Peyer's patch (tissue), 4 donors: ENCODE measurements at regions not wholly inside any gene's neighbourhood (a gene's known extent, or its start where the extent isn't known, plus 50 kb on each side); places are given as distances from the start of the nearest gene placed in this dataset.

Source experiments
- POLR2A ChIP-seq, 2 donors: fragments of 450-650 bp; IDR thresholded peaks; one replicate each; pipeline ENCODE4 v1.5.1; 2017; ENCODE audit warnings: antibody characterized with exemption in 2 of 2, mild to moderate bottlenecking in 2 of 2, moderate library complexity in 2 of 2
- TF ChIP-seq, protein P1 (sequence below), 6 experiments: fragments of 450-650 bp in 4 of 6; fragments of 200-600 bp in 2 of 6; sonication (generic) in 1 of 6; IDR thresholded peaks; one replicate each; pipeline ENCODE4 v1.5.1; 2017 to 2019; ENCODE audit warnings: antibody characterized with exemption in 6 of 6, mild to moderate bottlenecking in 3 of 6, moderate library complexity in 1 of 6

- TF ChIP-seq, protein P1, sequence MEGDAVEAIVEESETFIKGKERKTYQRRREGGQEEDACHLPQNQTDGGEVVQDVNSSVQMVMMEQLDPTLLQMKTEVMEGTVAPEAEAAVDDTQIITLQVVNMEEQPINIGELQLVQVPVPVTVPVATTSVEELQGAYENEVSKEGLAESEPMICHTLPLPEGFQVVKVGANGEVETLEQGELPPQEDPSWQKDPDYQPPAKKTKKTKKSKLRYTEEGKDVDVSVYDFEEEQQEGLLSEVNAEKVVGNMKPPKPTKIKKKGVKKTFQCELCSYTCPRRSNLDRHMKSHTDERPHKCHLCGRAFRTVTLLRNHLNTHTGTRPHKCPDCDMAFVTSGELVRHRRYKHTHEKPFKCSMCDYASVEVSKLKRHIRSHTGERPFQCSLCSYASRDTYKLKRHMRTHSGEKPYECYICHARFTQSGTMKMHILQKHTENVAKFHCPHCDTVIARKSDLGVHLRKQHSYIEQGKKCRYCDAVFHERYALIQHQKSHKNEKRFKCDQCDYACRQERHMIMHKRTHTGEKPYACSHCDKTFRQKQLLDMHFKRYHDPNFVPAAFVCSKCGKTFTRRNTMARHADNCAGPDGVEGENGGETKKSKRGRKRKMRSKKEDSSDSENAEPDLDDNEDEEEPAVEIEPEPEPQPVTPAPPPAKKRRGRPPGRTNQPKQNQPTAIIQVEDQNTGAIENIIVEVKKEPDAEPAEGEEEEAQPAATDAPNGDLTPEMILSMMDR (IDR thresholded peaks at IDR 0.05): no peak
- TF ChIP-seq POLR2A (IDR thresholded peaks at IDR 0.05): no peak
Measured at GRCh38 chr5:15026944-15027343, 155.4 kb upstream of the ANKH start.
